MCF 10A (cell line): ENCODE measurements at regions not wholly inside any gene's neighbourhood (a gene's known extent, or its start where the extent isn't known, plus 50 kb on each side); places are given as distances from the start of the nearest gene placed in this dataset.

Experiments
- BruUV-seq: library from RNA; stranded (reverse); fragments of 400-500 nt; replicated peaks from 2 replicates; lab custom pipeline; 2021; lab: Mats Ljungman, UMichigan
- CTCF ChIA-PET: fragments of 300-600 bp; sonication (Branson Sonifier 250); formaldehyde crosslinking; extraction: SDS; loops from one replicate; lab custom pipeline; 2021; ENCODE audit warnings: antibody characterized with exemption, inconsistent platforms; lab: Yijun Ruan, JAX
- POLR2A ChIA-PET: fragments of 300-600, 350-650 bp; sonication (Branson Sonifier 250); formaldehyde crosslinking; extraction: SDS; loops from one replicate; lab custom pipeline; 2020; ENCODE audit warnings: antibody characterized with exemption, inconsistent platforms; lab: Yijun Ruan, JAX
- DNase-seq: peaks from one replicate; pipeline ENCODE4 v3.0.0-alpha.2; 2018; ENCODE audit not compliant: unreplicated experiment
- H3K27ac Mint-ChIP-seq: one replicate; pipeline ENCODE4 v1.8.0; 2022; ENCODE audit warnings: mild to moderate bottlenecking, low read depth, mixed read lengths; ENCODE audit not compliant: unreplicated experiment
- H3K27me3 Mint-ChIP-seq: one replicate; pipeline ENCODE4 v1.8.0; 2022; ENCODE audit warnings: mixed read lengths; ENCODE audit not compliant: insufficient read depth, unreplicated experiment
- H3K36me3 Mint-ChIP-seq: one replicate; pipeline ENCODE4 v1.8.0; 2022; ENCODE audit warnings: mild to moderate bottlenecking, moderate library complexity, mixed read lengths; ENCODE audit not compliant: insufficient read depth, unreplicated experiment
- H3K4me1 Mint-ChIP-seq: one replicate; pipeline ENCODE4 v1.8.0; 2022; ENCODE audit warnings: mixed read lengths; ENCODE audit not compliant: insufficient read depth, unreplicated experiment
- H3K4me3 Mint-ChIP-seq: one replicate; pipeline ENCODE4 v1.8.0; 2022; ENCODE audit warnings: mild to moderate bottlenecking, moderate library complexity, mixed read lengths; ENCODE audit not compliant: unreplicated experiment
- H3K9me3 Mint-ChIP-seq: one replicate; pipeline ENCODE4 v1.8.0; 2022; ENCODE audit warnings: mixed read lengths; ENCODE audit not compliant: unreplicated experiment
- intact Hi-C: fragments of 100-400 bp; cut with micrococcal nuclease; formaldehyde crosslinking; loops from 2 replicates; pipeline ENCODE4 v1.14.1; 2022
- TF ChIP-seq, protein P1 (sequence below): fragments of 200-600 bp; IDR thresholded peaks from one replicate; pipeline ENCODE4 v1.8.0; 2022; ENCODE audit warnings: antibody characterized with exemption, mild to moderate bottlenecking; ENCODE audit not compliant: unreplicated experiment

DNA sequence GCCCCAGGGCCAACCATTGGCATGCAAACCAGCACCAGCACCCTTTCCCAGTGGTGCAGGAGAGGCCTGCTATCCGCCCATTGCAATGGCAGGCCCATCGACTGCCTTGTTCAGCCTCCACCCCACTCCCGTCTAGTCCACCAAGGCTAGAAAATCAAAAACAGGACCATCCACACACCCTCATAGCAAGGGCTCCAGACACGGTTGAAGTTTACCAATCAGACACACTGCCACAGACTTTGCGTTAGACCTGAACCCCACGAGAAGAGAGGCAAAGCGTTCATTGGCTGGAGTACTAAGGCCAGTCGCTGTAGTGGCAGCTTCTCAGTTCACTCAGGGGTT is 95.3 kb upstream of the TEX51 start:
- no peak for DNase-seq
- ChIA-PET POLR2A (interaction anchor here (0.5 kb wide), 1 partner anchor 866 kb away, joined by 3 read pairs; no protein-coding TSS in a partner anchor), CTCF (interaction anchor here (0.6 to 0.9 kb wide), 2 partner anchors 146 to 168 kb away, joined by 3 read pairs; no protein-coding TSS in a partner anchor)
- TF ChIP-seq, protein P1, sequence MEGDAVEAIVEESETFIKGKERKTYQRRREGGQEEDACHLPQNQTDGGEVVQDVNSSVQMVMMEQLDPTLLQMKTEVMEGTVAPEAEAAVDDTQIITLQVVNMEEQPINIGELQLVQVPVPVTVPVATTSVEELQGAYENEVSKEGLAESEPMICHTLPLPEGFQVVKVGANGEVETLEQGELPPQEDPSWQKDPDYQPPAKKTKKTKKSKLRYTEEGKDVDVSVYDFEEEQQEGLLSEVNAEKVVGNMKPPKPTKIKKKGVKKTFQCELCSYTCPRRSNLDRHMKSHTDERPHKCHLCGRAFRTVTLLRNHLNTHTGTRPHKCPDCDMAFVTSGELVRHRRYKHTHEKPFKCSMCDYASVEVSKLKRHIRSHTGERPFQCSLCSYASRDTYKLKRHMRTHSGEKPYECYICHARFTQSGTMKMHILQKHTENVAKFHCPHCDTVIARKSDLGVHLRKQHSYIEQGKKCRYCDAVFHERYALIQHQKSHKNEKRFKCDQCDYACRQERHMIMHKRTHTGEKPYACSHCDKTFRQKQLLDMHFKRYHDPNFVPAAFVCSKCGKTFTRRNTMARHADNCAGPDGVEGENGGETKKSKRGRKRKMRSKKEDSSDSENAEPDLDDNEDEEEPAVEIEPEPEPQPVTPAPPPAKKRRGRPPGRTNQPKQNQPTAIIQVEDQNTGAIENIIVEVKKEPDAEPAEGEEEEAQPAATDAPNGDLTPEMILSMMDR = no peak
- H3K9me3 Mint-ChIP-seq = no peaks in the 10 kb centered on the region
- no peak overlapping the region for H3K27ac Mint-ChIP-seq
- H3K4me3 Mint-ChIP-seq = no peak overlapping the region
- H3K27me3 Mint-ChIP-seq = peaks cover 46% of the 10 kb centered on the region
- intact Hi-C loops = no loop called here
- no TSS peak for BruUV-seq
- H3K4me1 Mint-ChIP-seq = peaks cover 6% of the 10 kb centered on the region
- no peaks in the 10 kb centered on the region for H3K36me3 Mint-ChIP-seq

DNA sequence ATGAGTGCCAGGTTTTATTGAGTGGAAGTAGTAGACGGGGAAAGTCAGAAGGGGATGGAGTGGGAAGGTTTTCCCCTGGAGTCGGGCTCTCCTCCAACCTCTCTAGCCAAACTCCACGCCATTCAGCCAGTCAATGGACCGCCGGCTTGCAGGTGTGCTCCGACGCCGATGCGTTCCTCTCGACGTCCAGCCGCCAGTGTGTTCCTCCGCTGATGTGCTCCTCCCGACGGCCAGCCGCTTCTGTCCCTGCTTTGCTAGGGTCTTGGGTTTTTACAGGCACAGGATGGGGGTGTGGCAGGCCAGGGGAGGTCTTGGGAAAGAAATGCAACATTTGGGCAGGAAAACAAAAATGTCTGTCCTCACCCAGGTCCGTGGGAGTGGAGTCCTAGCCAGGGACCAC is 94.3 kb upstream of the TEX51 start:
- H3K9me3 Mint-ChIP-seq = no peaks in the 10 kb centered on the region
- CTCF ChIA-PET = no interaction called here
- no peaks in the 10 kb centered on the region for H3K36me3 Mint-ChIP-seq
- H3K27me3 Mint-ChIP-seq = peaks cover 46% of the 10 kb centered on the region
- H3K4me1 Mint-ChIP-seq = peaks cover 6% of the 10 kb centered on the region
- TF ChIP-seq, protein P1 = no peak
- no peak overlapping the region for H3K27ac Mint-ChIP-seq
- DNase-seq = no peak
- intact Hi-C loops = no loop called here
- POLR2A ChIA-PET = no interaction called here
- H3K4me3 Mint-ChIP-seq = no peak overlapping the region
- BruUV-seq = no TSS peak

- no TSS peak for BruUV-seq
- no peaks in the 10 kb centered on the region for H3K4me1 Mint-ChIP-seq
- no peaks in the 10 kb centered on the region for H3K36me3 Mint-ChIP-seq
- intact Hi-C loops = no loop called here
- H3K27me3 Mint-ChIP-seq = peaks cover 55% of the 10 kb centered on the region
- TF ChIP-seq, protein P1 = no peak
- H3K27ac Mint-ChIP-seq = no peak overlapping the region
- H3K4me3 Mint-ChIP-seq = no peak overlapping the region
- ChIA-PET CTCF (interaction anchor here (0.7 to 1.1 kb wide), 3 partner anchors 16 to 577 kb away, joined by 4 to 5 read pairs (median 5); no protein-coding TSS in a partner anchor), POLR2A (no interaction called here)
- DNase-seq = no peak
- no peaks in the 10 kb centered on the region for H3K9me3 Mint-ChIP-seq
Measured at GRCh38 chr2:126808929-126809328, 89.8 kb upstream of the TEX51 start.

- CTCF ChIA-PET = interaction anchor here (0.7 to 1.1 kb wide), 3 partner anchors 16 to 577 kb away, joined by 4 to 5 read pairs (median 5); no protein-coding TSS in a partner anchor
- no TSS peak for BruUV-seq
- Mint-ChIP-seq H3K4me3 (no peak overlapping the region), H3K9me3 (no peaks in the 10 kb centered on the region), H3K27me3 (peaks cover 59% of the 10 kb centered on the region), H3K36me3 (no peaks in the 10 kb centered on the region), H3K27ac (no peak overlapping the region), H3K4me1 (no peaks in the 10 kb centered on the region)
- POLR2A ChIA-PET = no interaction called here
- TF ChIP-seq, protein P1 = no peak
- peak; percentile 5 for DNase-seq
- intact Hi-C loops = no loop called here
Measured at GRCh38 chr2:126809340-126809739, 89.3 kb upstream of the TEX51 start.
